H1 (cell line): ENCODE measurements at regions not wholly inside any gene's neighbourhood (a gene's known extent, or its start where the extent isn't known, plus 50 kb on each side); places are given as distances from the start of the nearest gene placed in this dataset.

Experiments
- CTCF ChIA-PET: fragments of 300-600 bp; sonication (Branson Sonifier 250); formaldehyde crosslinking; loops from one replicate; lab custom pipeline; 2021; ENCODE audit not compliant: partially characterized antibody; lab: Charles Lee
- POLR2A ChIA-PET: fragments of 300-600 bp; sonication (Branson Sonifier 250); formaldehyde crosslinking; loops from one replicate; lab custom pipeline; 2021; ENCODE audit warnings: inconsistent platforms; ENCODE audit not compliant: partially characterized antibody; lab: Charles Lee
- DNase-seq, 2 experiments: peaks; one replicate each; pipeline versions ENCODE4 v3.0.0 to v3.0.0-alpha.2; 2010 to 2022; ENCODE audit warnings: low spot score in 2 of 2, low read depth in 1 of 2, mixed read lengths in 1 of 2
- FAIRE-seq: peaks from 2 replicates; lab custom pipeline; 2011; peaks lifted over from hg19 to GRCh38; lab: Jason Lieb, UNC
- H2AFZ ChIP-seq: 2 replicates; pipeline ENCODE4 v1.8.1; 2012; ENCODE audit warnings: low read length, inconsistent platforms
- H2AK5ac ChIP-seq: 2 replicates; pipeline ENCODE4 v1.6.1; 2013; ENCODE audit warnings: low read depth, low read length
- H2BK120ac ChIP-seq: replicated peaks from 2 replicates; pipeline ENCODE3; 2013; ENCODE audit warnings: low read depth, low read length, inconsistent platforms
- H2BK12ac ChIP-seq: 2 replicates; pipeline ENCODE4 v1.6.1; 2013; ENCODE audit warnings: low read depth, low read length
- H2BK15ac ChIP-seq: 2 replicates; pipeline ENCODE4 v1.6.1; 2013; ENCODE audit warnings: low read length
- H2BK20ac ChIP-seq: 2 replicates; pipeline ENCODE4 v1.6.1; 2013; ENCODE audit warnings: low read length
- H2BK5ac ChIP-seq: 2 replicates; pipeline ENCODE4 v1.6.1; 2013; ENCODE audit warnings: low read depth, low read length
- H3K14ac ChIP-seq: 2 replicates; pipeline ENCODE4 v1.6.1; 2013; ENCODE audit warnings: inconsistent platforms; ENCODE audit not compliant: insufficient read length
- H3K18ac ChIP-seq: 2 replicates; pipeline ENCODE4 v1.6.1; 2013; ENCODE audit warnings: low read length; ENCODE audit errors: extremely low read depth
- H3K23ac ChIP-seq: 2 replicates; pipeline ENCODE4 v1.6.1; 2013; ENCODE audit warnings: inconsistent platforms; ENCODE audit not compliant: insufficient read length
- H3K23me2 ChIP-seq: 2 replicates; pipeline ENCODE4 v1.6.1; 2013; ENCODE audit warnings: low read depth, low read length
- H3K27ac ChIP-seq: 2 replicates; pipeline ENCODE4 v1.6.1; 2011; ENCODE audit warnings: low read depth, low read length, inconsistent platforms
- H3K27me3 ChIP-seq, 4 experiments: replicated peaks in 1 of 4; 1 replicate in 1 of 4; 2 replicates in 3 of 4; pipeline versions ENCODE4 v1.6.1 to v1.8.1; 2011 to 2013; ENCODE audit warnings: low read length in 3 of 4, mild to moderate bottlenecking in 3 of 4, inconsistent platforms in 2 of 4, mixed read lengths in 2 of 4, moderate library complexity in 1 of 4; ENCODE audit not compliant: control insufficient read depth in 3 of 4, insufficient read depth in 3 of 4; ENCODE audit errors: extremely low read depth in 1 of 4
- H3K36me3 ChIP-seq, 4 experiments: 2 replicates each; pipeline versions ENCODE4 v1.6.1 to v1.8.1; 2011 to 2013; ENCODE audit warnings: mild to moderate bottlenecking in 4 of 4, low read length in 3 of 4, moderate library complexity in 2 of 4, control low read depth in 1 of 4, inconsistent platforms in 1 of 4; ENCODE audit not compliant: insufficient read depth in 4 of 4, control insufficient read depth in 2 of 4
- H3K4ac ChIP-seq: replicated peaks from 2 replicates; pipeline ENCODE3; 2013; ENCODE audit warnings: low read length, low read depth, mixed read lengths, inconsistent platforms; ENCODE audit not compliant: insufficient read length
- H3K4me1 ChIP-seq, 4 experiments: replicated peaks in 1 of 4; 1 replicate in 1 of 4; 2 replicates in 3 of 4; pipeline versions ENCODE4 v1.6.1 to v1.8.1; 2011 to 2013; ENCODE audit warnings: low read length in 3 of 4, inconsistent platforms in 2 of 4, mixed read lengths in 1 of 4; ENCODE audit not compliant: insufficient read depth in 4 of 4, control insufficient read depth in 3 of 4
- H3K4me2 ChIP-seq, 2 experiments: 2 replicates each; pipeline versions ENCODE4 v1.6.1 to v1.8.1; 2011 to 2013; ENCODE audit warnings: low read depth in 2 of 2, low read length in 2 of 2, control low read depth in 1 of 2, inconsistent platforms in 1 of 2, mild to moderate bottlenecking in 1 of 2; ENCODE audit not compliant: insufficient read depth in 1 of 2
- H3K4me3 ChIP-seq, 4 experiments: fragments of 200-600, 300-600 bp in 1 of 4; sonication (generic), shearing (Covaris generic), sonication (Bioruptor Twin) in 1 of 4; 2 replicates each; pipeline versions ENCODE4 v1.5.1 to v1.8.1; 2011 to 2016; ENCODE audit warnings: low read length in 4 of 4, low read depth in 3 of 4, control low read depth in 2 of 4, inconsistent platforms in 2 of 4, mild to moderate bottlenecking in 2 of 4, mixed read lengths in 1 of 4, moderate library complexity in 1 of 4; ENCODE audit not compliant: insufficient read depth in 2 of 4; ENCODE audit errors: extremely low read depth in 1 of 4
- H3K56ac ChIP-seq: replicated peaks from 2 replicates; pipeline ENCODE3; 2013; ENCODE audit warnings: low read depth, mild to moderate bottlenecking, mixed read lengths, low read length, inconsistent platforms; ENCODE audit not compliant: insufficient read length
- H3K79me1 ChIP-seq: 2 replicates; pipeline ENCODE4 v1.6.1; 2013; ENCODE audit warnings: low read depth, low read length, control low read depth
- H3K79me2 ChIP-seq, 2 experiments: 2 replicates each; pipeline versions ENCODE4 v1.6.1 to v1.8.1; 2012 to 2013; ENCODE audit warnings: low read length in 2 of 2, mild to moderate bottlenecking in 2 of 2, inconsistent platforms in 1 of 2; ENCODE audit not compliant: insufficient read depth in 2 of 2, control insufficient read depth in 1 of 2
- H3K9ac ChIP-seq, 4 experiments: replicated peaks in 1 of 4; 1 replicate in 1 of 4; 2 replicates in 3 of 4; pipeline versions ENCODE4 v1.6.1 to v1.8.1; 2011 to 2013; ENCODE audit warnings: low read depth in 3 of 4, low read length in 3 of 4, control low read depth in 2 of 4, mild to moderate bottlenecking in 2 of 4, moderate library complexity in 2 of 4, inconsistent platforms in 1 of 4; ENCODE audit errors: extremely low read depth in 1 of 4
- H3K9me3 ChIP-seq, 2 experiments: 2 replicates each; pipeline versions ENCODE4 v1.6.1 to v1.8.1; 2012 to 2013; ENCODE audit warnings: mild to moderate bottlenecking in 2 of 2, moderate library complexity in 2 of 2, control low read depth in 1 of 2, inconsistent platforms in 1 of 2, low read depth in 1 of 2, low read length in 1 of 2, mixed read lengths in 1 of 2; ENCODE audit not compliant: insufficient read depth in 2 of 2
- H4K20me1 ChIP-seq, 2 experiments: replicated peaks in 1 of 2; 2 replicates each; pipeline versions ENCODE3 to v1.8.1; 2011 to 2013; ENCODE audit warnings: inconsistent platforms in 2 of 2, low read length in 2 of 2, mild to moderate bottlenecking in 1 of 2; ENCODE audit not compliant: insufficient read depth in 2 of 2, control insufficient read depth in 1 of 2
- H4K5ac ChIP-seq: 2 replicates; pipeline ENCODE4 v1.6.1; 2013; ENCODE audit warnings: low read length, low read depth, mixed read lengths, inconsistent platforms; ENCODE audit not compliant: insufficient read length
- H4K8ac ChIP-seq: 2 replicates; pipeline ENCODE4 v1.8.0; 2013; ENCODE audit warnings: mild to moderate bottlenecking, moderate library complexity, low read length, inconsistent platforms; ENCODE audit not compliant: insufficient read depth; ENCODE audit errors: extremely low read depth
- H4K91ac ChIP-seq: replicated peaks from 2 replicates; pipeline ENCODE3; 2013; ENCODE audit warnings: low read length, mixed read lengths, inconsistent platforms; ENCODE audit not compliant: insufficient read length
- ASH2L ChIP-seq: fragments of 200-600, 300-600 bp; sonication (generic); IDR thresholded peaks from one replicate; pipeline ENCODE4 v1.7.1; 2017; ENCODE audit warnings: low read length
- ATF2 ChIP-seq: IDR thresholded peaks from 2 replicates; pipeline ENCODE4 v1.6.1; 2012; ENCODE audit warnings: low read length, inconsistent platforms
- CEBPB ChIP-seq: IDR thresholded peaks from 2 replicates; pipeline ENCODE4 v1.6.1; 2012; ENCODE audit warnings: low read depth, low read length
- EGR1 ChIP-seq: IDR thresholded peaks from 2 replicates; pipeline ENCODE4 v1.6.1; 2011; ENCODE audit warnings: low read depth, low read length, borderline replicate concordance
- JUN ChIP-seq: IDR thresholded peaks from 2 replicates; pipeline ENCODE4 v1.6.1; 2011; ENCODE audit warnings: low read depth, mild to moderate bottlenecking, improper control_type of control experiment, low read length
- JUND ChIP-seq: IDR thresholded peaks from 2 replicates; pipeline ENCODE4 v1.6.1; 2011; ENCODE audit warnings: mild to moderate bottlenecking, improper control_type of control experiment, low read length
- KDM4A ChIP-seq: IDR thresholded peaks from one replicate; pipeline ENCODE4 v1.7.1; 2012; ENCODE audit warnings: low read depth, mild to moderate bottlenecking, moderate library complexity, low read length, inconsistent platforms; ENCODE audit not compliant: severe bottlenecking
- MAX ChIP-seq: IDR thresholded peaks from 2 replicates; pipeline ENCODE4 v1.6.1; 2012; ENCODE audit warnings: inconsistent platforms
- PHF8 ChIP-seq: fragments of 200-600 bp; sonication (generic); conservative IDR thresholded peaks from 2 replicates; pipeline ENCODE4 v1.7.1; 2012; ENCODE audit warnings: low read depth, mild to moderate bottlenecking, inconsistent platforms, low read length, moderate library complexity
- RAD21 ChIP-seq, 2 experiments: IDR thresholded peaks in 1 of 2; conservative IDR thresholded peaks in 1 of 2; 2 replicates each; pipeline ENCODE4 v1.6.1; 2011; ENCODE audit warnings: low read depth in 2 of 2, low read length in 2 of 2, improper control_type of control experiment in 1 of 2, inconsistent platforms in 1 of 2, mild to moderate bottlenecking in 1 of 2, moderate library complexity in 1 of 2
- RBBP5 ChIP-seq: IDR thresholded peaks from 2 replicates; pipeline ENCODE4 v1.7.1; 2012; ENCODE audit warnings: low read depth, mild to moderate bottlenecking, inconsistent platforms, low read length, moderate library complexity, borderline replicate concordance
- SP4 ChIP-seq: IDR thresholded peaks from 2 replicates; pipeline ENCODE4 v1.6.1; 2012; ENCODE audit warnings: low read length, inconsistent platforms
- WGBS, 2 experiments: shearing (Covaris generic) in 1 of 2; methylation state at CpG; one replicate each; pipeline versions ENCODE4 v1.1.6 to v1.1.7; 2013 to 2015; ENCODE audit warnings: low lambda C conversion rate in 2 of 2, mixed read lengths in 2 of 2, inconsistent platforms in 1 of 2, low coverage in 1 of 2, missing lambda C conversion rate in 1 of 2; ENCODE audit not compliant: insufficient replicate concordance in 2 of 2, insufficient coverage in 1 of 2, insufficient read length in 1 of 2; ENCODE audit errors: extremely low coverage in 1 of 2, missing lambda C conversion rate in 1 of 2; 5-methylcytosine and 5-hydroxymethylcytosine counted together

GRCh38 chr11:130611791-130612251 lies 163.4 kb downstream of the ADAMTS15 start:
- no peaks in the 10 kb centered on the region for H3K23me2 ChIP-seq
- no peak overlapping the region for H3K27ac ChIP-seq
- H3K4ac ChIP-seq, result no peak overlapping the region
- 66% methylated on average over 5 of the region's 5 CpGs; no CpG with 5 or more reads in 1 of the 2 experiments for WGBS, 2 experiments
- no peak overlapping the region for H3K4me3 ChIP-seq
- ChIA-PET CTCF (interaction anchor here (0.5 to 1.7 kb wide), 5 partner anchors 70 to 164 kb away, joined by 3 to 4 read pairs (median 3); no protein-coding TSS in a partner anchor), POLR2A (no interaction called here)
- H3K36me3 ChIP-seq, result no peaks in the 10 kb centered on the region
- no peak overlapping the region for H2BK20ac ChIP-seq
- no peaks in the 10 kb centered on the region for H3K79me2 ChIP-seq
- no peak overlapping the region for H2AK5ac ChIP-seq
- no peak overlapping the region for H3K56ac ChIP-seq
- no peaks in the 10 kb centered on the region for H4K20me1 ChIP-seq
- H2AFZ ChIP-seq, result no peak overlapping the region
- H3K27me3 ChIP-seq, result no peaks in the 10 kb centered on the region
- no peak overlapping the region for H2BK120ac ChIP-seq
- H3K4me2 ChIP-seq, result no peak overlapping the region
- H2BK12ac ChIP-seq, result no peak overlapping the region
- H2BK15ac ChIP-seq, result no peak overlapping the region
- no peak overlapping the region for H4K5ac ChIP-seq
- H3K14ac ChIP-seq, result no peak overlapping the region
- no peak overlapping the region for H3K18ac ChIP-seq
- no peak overlapping the region for H4K8ac ChIP-seq
- no peak for FAIRE-seq
- no peaks in the 10 kb centered on the region for H3K79me1 ChIP-seq
- DNase-seq, result no peak
- no peak overlapping the region for H4K91ac ChIP-seq
- no peak overlapping the region for H2BK5ac ChIP-seq
- peaks cover 0 to 4% (median 2%) of the 10 kb centered on the region in 4 experiments; a peak in 4 of 7 replicates for H3K4me1 ChIP-seq
- no peak overlapping the region for H3K23ac ChIP-seq
- no peak overlapping the region for H3K9ac ChIP-seq
- no peaks in the 10 kb centered on the region for H3K9me3 ChIP-seq
- TF ChIP-seq MAX (no peak), CEBPB (no peak), SP4 (no peak), JUND (no peak), JUN (no peak), KDM4A (no peak), RAD21 (IDR thresholded peaks at IDR 0.05 in 1 of 2, conservative IDR thresholded peaks at IDR 0.05 in 1 of 2; ENCODE audit: low read depth in 2 of 2, low read length in 2 of 2) (no peak), EGR1 (no peak), RBBP5 (no peak), ATF2 (no peak), ASH2L (no peak), PHF8 (no peak)
